DMS114 treated with DMSO at 0.1 percent for 48 hours (cell line): ENCODE measurements at regions not wholly inside any gene's neighbourhood (a gene's known extent, or its start where the extent isn't known, plus 50 kb on each side); places are given as distances from the start of the nearest gene placed in this dataset.

Experiments used
- DNase-seq: peaks from one replicate; lab custom pipeline; 2025; ENCODE audit not compliant: unreplicated experiment; lab: John Stamatoyannopoulos, UW

GRCh38 chr3:168338161-168338560 is 242.4 kb upstream of the GOLIM4 start:
- DNase-seq = no peak

GRCh38 chr3:168336276-168336675 is 240.6 kb upstream of the GOLIM4 start:
- no peak for DNase-seq

GRCh38 chr3:168333410-168333935 is 237.7 kb upstream of the GOLIM4 start:
- no peak for DNase-seq

DNA sequence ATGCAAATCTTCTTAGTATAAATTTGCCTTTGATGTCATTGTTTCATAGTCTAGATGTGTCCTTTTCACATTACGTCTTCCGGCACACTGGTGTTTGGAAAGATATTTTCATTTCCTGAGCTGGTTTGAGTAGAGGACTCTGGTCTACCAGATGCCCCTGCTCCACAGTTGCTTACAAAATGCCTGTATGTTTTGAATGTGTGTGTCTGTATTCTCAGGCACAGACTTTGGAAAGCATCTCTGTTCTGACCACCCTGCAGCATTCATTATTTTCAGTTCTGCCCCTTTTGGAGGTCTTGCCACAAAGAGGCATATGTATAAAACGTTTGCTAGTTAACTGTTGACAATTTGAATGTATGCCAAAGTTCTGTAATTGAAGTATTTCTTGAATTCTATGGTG is 236.0 kb upstream of the GOLIM4 start:
- DNase-seq = no peak

DNA sequence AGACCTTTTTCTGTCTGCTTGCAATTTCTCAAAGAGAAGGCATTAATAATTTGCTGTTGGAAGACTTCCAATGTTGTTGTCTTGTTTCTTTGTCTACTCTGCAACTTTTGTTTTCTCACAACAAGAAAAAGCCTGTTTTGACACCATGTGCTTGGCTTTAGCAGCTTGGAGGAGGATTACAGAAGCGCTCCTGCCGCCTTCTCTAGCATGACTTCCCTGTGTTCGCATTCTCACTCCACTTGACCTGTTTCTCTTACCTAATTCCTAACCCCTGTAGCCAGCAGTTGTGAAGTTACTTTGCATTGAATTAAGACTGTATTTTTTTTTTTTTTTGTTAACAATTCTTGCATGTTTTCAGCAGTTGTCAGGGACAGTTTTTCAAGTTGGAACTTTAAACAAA is 235.3 kb upstream of the GOLIM4 start:
- DNase-seq = no peak

DNA sequence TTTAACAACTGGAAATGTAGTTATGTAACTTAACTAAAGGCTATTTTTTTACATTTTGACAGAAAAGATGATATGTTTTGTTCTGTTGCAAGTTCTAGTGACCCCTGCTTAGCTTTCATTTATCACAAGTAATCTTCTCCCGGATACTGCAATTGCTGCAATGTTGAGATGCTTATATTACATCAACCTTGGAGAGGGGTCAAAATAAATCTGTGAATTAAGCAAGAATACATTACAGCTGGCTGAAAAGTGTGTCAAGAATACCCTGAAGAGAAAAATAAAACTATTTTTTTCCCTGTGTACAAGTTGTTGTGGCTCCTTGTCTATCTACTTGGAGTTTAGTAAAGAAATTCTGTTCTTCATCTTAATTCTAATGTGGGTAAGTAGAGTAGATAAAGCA is 232.1 kb upstream of the GOLIM4 start:
- DNase-seq = no peak

- DNase-seq = no peak
Measured at GRCh38 chr3:168325684-168326083, 230.0 kb upstream of the GOLIM4 start.

- DNase-seq = no peak
Measured at GRCh38 chr3:168322941-168323340, 227.2 kb upstream of the GOLIM4 start.

DNA sequence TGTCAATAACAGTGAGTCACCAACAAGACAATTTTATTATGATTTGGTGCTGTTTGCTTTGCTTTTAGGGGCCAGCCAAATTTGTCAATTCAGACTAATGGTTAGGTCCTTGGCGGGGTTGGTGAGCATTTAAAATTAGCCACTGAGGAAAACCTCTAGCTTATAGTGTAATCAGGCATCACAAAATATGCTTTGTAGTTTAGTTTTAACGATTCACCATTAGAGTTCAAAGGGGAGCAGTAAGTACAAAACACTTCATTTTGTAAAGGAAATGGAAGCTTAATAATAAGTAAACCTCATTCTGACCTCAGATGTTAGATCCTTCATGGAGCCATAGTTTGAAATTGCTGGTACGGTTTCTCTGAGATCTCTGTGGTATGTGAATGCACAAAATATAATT is 218.4 kb upstream of the GOLIM4 start:
- DNase-seq = no peak

DNA sequence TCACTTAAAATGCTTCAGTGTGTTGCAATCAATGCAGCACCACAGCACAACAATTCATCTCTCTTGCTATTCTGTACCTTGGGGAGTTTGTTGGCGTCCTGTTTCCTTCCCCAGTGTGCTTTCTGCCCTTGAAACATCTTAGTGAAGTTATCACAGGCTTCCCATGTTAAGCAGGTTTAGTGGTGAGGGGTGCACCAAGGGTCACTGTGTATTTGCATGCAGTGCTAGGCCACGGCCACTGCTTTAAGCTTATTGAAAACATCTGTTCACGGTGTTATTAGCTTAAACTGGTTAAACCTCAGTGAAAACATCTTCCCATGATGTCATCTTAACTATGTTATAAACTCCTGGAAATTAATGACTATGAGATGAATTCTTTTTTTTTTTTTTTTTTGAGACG is 217.3 kb upstream of the GOLIM4 start:
- DNase-seq = no peak

DNA sequence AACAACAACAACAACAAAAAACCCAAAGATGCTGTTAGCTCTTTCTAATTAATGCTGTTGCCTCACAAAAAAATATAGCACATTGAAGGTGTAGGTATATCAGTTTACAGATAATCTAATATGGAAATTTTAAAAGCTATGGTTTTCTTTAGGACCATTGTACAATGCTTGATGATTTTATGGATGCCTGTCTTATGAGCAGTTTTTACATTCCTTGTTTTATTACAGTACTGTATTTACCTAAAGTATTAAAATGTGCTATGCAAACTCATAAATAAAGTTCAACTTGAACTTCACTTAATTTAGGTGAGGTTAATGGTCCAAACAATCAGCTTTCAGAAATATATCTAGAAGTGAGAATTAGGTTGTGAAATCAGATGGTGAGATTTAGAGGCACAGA is 212.2 kb upstream of the GOLIM4 start:
- no peak for DNase-seq

DNA sequence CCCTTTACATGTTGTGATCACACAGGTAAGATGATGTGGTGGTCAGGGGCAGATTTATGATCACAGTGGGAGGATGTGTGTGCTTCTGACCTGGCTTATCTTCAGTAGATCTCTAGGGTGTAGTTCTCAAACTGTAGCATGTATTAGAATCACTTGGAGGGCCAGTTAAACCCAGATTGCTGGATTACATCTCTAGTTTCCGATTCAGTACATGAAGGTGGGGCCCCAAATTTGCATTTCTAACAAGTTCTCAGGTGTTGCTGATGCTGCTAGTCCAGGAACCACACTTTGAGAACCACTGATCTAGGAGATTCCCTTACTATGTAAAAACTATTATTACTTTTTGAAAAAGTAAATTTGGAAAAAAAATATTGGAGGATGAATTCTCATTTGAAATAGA is 199.3 kb upstream of the GOLIM4 start:
- no peak for DNase-seq

GRCh38 chr3:168292296-168292695 is 196.6 kb upstream of the GOLIM4 start:
- DNase-seq = no peak

DNA sequence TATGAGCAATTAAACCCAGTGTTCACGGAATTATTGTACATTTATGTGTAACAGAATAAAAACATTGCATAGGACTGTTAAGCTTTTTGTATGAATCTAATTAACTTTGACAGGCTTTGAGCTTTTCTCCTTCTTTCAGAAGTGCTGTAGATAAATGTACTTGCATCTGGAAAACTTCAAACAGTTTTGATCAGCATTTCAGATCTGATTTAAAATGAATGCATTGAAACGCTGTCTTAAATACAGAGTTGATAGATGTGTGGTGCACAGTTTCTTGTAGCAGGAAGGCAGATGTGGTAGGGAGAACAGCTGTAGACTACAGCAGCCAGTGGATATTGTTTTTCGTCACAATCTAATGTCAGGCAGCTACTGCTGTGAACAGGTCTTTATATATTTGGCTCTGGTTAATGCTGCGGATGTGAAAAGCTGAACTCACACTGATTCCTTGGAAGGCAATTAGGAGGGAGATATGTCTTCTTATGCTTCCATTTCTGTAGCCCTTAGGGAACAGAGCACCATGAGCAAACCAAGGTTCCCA is 193.8 kb upstream of the GOLIM4 start:
- no peak for DNase-seq

- DNase-seq = no peak
Measured at GRCh38 chr3:168288511-168289401, 193.0 kb upstream of the GOLIM4 start.

DNA sequence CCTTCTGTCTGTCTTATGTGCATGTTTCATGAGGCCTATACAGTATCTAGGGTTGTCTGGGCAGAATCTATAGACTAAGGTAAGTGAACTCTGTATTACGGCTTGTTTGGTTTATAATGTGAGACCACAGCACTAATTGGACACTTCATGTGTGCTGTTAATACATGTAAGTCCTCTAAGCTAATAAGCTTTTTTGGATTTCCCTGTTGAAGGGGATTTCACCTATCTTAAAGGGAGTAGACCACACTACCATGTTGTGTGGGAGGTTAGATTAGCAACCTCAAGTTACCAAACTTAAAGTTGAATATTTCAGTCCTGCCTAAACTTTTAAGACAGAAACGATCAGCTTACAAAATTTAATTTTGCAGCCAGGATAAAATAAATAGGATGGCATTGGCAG is 189.8 kb upstream of the GOLIM4 start:
- DNase-seq = no peak

DNA sequence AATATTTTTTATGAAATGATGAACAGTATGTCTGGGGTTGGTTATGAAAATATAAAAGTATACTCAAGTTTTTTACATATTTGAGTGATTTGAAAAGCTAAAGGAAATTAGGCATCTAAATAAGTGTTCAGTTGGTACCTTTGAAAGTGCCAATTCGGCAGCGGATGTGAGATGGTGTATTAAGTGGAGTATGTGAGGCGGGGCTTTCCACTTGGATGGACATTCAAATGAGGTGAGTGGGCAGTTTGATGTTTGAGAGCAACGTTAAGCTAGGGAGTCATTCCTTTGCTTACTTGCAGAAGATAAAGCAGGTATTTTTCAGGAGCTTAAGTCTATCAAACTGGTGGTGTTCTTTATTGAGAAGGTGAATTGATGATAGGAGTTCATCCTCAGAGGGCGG is 189.0 kb upstream of the GOLIM4 start:
- DNase-seq = no peak

DNA sequence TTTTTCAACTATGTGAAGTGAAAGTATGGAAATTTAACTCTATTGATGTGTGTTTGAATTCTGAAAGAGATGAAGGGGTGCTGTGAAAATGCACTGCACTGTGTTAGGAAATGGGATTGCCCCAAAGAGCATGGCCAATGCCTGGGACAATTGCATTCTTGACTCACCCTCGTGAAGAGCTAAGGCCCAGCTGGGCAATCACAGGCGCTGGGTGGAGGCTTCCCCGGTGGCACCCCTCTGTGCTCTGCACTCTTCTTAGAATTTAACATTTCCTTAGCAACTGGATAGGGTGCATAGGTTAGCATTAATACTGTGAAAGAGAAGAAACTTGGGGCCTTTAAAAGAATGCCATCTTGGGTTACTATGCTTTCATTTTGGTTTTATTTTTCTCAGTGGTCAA is 179.9 kb upstream of the GOLIM4 start:
- DNase-seq = no peak

GRCh38 chr3:168273917-168274316 is 178.2 kb upstream of the GOLIM4 start:
- DNase-seq = no peak

- DNase-seq = no peak
Measured at GRCh38 chr3:168273036-168273435, 177.3 kb upstream of the GOLIM4 start.

- no peak for DNase-seq
Measured at GRCh38 chr3:168272343-168272985, 176.7 kb upstream of the GOLIM4 start.

DNA sequence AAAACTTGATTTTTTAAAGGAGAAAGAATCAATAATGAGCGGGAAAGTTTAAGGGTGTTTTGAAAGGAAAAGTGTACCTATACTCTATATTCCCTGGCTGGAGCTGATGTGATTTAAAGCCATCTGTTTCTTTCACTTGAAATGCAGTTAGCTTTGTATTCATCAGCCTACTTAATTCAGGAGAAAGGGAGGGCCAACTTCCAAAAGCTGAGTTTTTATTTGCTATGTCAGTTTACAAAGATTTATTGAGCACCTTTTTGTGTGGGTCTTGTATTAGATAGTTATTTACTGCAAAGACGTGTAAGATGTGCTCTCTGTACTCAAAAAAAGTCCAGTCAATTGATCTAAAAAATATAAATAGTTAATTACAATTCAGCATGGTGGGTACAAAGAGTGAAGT is 176.2 kb upstream of the GOLIM4 start:
- no peak for DNase-seq
